ENCODE measurements at regions not wholly inside any gene's neighbourhood (a gene's known extent, or its start where the extent isn't known, plus 50 kb on each side); places are given as distances from the start of the nearest gene placed in this dataset.

DNA sequence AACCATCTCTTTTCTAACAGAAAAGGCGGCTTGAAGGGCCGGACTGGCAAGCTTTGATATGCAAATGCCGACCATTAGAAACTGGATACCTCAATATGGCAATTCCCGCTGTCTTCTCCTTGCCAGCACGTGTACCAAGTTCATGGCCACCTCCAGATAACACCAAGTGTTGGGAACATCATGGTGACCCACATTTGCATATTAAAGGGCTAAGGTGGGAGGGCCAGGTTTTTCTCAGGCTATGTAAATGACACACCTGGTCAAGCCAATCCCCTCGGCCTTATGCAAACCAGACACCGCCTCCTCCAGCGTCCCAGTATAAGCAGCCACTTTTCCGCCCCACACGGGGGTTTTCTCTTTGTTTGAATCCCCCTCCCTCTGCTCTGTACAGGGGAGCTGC is 110.7 kb downstream of the DACT2 start:
- TF ChIP-seq, protein P1, sequence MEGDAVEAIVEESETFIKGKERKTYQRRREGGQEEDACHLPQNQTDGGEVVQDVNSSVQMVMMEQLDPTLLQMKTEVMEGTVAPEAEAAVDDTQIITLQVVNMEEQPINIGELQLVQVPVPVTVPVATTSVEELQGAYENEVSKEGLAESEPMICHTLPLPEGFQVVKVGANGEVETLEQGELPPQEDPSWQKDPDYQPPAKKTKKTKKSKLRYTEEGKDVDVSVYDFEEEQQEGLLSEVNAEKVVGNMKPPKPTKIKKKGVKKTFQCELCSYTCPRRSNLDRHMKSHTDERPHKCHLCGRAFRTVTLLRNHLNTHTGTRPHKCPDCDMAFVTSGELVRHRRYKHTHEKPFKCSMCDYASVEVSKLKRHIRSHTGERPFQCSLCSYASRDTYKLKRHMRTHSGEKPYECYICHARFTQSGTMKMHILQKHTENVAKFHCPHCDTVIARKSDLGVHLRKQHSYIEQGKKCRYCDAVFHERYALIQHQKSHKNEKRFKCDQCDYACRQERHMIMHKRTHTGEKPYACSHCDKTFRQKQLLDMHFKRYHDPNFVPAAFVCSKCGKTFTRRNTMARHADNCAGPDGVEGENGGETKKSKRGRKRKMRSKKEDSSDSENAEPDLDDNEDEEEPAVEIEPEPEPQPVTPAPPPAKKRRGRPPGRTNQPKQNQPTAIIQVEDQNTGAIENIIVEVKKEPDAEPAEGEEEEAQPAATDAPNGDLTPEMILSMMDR (IDR thresholded peaks at IDR 0.05), result no peak
- TF ChIP-seq EP300 (IDR thresholded peaks at IDR 0.05; ENCODE audit: low read depth) (no peak), POLR2AphosphoS5 (IDR thresholded peaks at IDR 0.05) (no peak), POLR2A (IDR thresholded peaks at IDR 0.05) (no peak)
